ENCODE measurements at regions not wholly inside any gene's neighbourhood (a gene's known extent, or its start where the extent isn't known, plus 50 kb on each side); places are given as distances from the start of the nearest gene placed in this dataset.
A peak's percentile ranks its signal among the peaks of the same experiment; 100 is the strongest.

DNA sequence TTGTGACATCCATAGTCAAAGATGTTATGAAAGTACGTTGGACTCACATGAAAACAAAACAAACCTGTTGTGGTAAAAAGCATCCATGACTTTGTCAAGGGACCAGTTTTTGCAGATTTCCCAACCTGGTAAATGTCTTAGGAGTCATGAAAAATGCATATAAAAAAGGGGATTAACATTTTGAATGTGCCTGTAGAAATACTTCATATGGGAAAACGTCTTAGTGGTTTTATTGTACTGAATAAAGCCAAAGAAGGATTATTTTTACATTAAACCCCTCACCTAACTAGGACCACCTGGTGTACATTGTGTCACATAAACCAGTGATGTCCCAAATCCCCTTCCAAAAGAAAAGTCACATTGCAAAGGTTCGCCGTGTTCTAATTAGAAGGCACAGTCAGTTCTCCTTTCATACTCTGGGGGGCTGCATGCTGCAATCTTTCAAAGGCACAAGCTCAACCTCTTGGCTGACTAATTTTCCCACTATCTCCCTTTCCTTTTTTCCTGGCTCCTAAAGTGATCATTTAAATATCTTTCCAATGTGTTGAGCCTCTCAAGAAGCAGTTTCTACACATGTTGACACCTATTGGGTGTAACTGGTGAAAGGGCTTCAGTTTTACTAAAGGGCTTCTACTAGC lies 119.8 kb upstream of the SPAG17 start:
- H3K4me3 ChIP-seq (ENCODE audit: insufficient read depth, low read depth, low read length): no peak overlapping the region
- Mint-ChIP-seq H3K9me3 (ENCODE audit: unreplicated experiment) (no peaks in the 10 kb centered on the region), H3K4me1 (ENCODE audit: low read depth, unreplicated experiment) (peaks cover 30% of the 10 kb centered on the region), H3K27ac (ENCODE audit: unreplicated experiment) (no peak overlapping the region), H3K4me3 (ENCODE audit: unreplicated experiment) (no peak overlapping the region), H3K36me3 (ENCODE audit: low read depth, unreplicated experiment) (no peaks in the 10 kb centered on the region), H3K27me3 (ENCODE audit: low read depth, unreplicated experiment) (no peaks in the 10 kb centered on the region)
- H3K9me3 ChIP-seq (ENCODE audit: insufficient read depth, low read depth, low read length): no peaks in the 10 kb centered on the region
- H3K27me3 ChIP-seq (ENCODE audit: insufficient read depth, low read length): no peaks in the 10 kb centered on the region
- no peaks in the 10 kb centered on the region for H3K79me2 ChIP-seq (ENCODE audit: insufficient read depth, low read length)
- DNase-seq (ENCODE audit: low read depth) (peak; percentile 1), FAIRE-seq (no peak)
- H3K9ac ChIP-seq (ENCODE audit: low read length): no peak overlapping the region
- no peaks in the 10 kb centered on the region for H3K4me1 ChIP-seq (ENCODE audit: insufficient read depth, low read length)
- no peak overlapping the region for H2AFZ ChIP-seq (ENCODE audit: low read depth, low read length)
- no peaks in the 10 kb centered on the region for H3K36me3 ChIP-seq (ENCODE audit: insufficient read depth, low read length)
- no peak overlapping the region for H3K27ac ChIP-seq (ENCODE audit: low read depth, low read length)
- TF ChIP-seq EZH2 (IDR thresholded peaks at IDR 0.05; ENCODE audit: insufficient read depth, low read length): no peak
- TF ChIP-seq, protein P1, sequence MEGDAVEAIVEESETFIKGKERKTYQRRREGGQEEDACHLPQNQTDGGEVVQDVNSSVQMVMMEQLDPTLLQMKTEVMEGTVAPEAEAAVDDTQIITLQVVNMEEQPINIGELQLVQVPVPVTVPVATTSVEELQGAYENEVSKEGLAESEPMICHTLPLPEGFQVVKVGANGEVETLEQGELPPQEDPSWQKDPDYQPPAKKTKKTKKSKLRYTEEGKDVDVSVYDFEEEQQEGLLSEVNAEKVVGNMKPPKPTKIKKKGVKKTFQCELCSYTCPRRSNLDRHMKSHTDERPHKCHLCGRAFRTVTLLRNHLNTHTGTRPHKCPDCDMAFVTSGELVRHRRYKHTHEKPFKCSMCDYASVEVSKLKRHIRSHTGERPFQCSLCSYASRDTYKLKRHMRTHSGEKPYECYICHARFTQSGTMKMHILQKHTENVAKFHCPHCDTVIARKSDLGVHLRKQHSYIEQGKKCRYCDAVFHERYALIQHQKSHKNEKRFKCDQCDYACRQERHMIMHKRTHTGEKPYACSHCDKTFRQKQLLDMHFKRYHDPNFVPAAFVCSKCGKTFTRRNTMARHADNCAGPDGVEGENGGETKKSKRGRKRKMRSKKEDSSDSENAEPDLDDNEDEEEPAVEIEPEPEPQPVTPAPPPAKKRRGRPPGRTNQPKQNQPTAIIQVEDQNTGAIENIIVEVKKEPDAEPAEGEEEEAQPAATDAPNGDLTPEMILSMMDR (IDR thresholded peaks at IDR 0.05; ENCODE audit: insufficient read depth, low read depth, low read length): no peak
- H3K4me2 ChIP-seq (ENCODE audit: low read length): no peak overlapping the region
- no peaks in the 10 kb centered on the region for H4K20me1 ChIP-seq (ENCODE audit: insufficient read depth, low read length)

DNA sequence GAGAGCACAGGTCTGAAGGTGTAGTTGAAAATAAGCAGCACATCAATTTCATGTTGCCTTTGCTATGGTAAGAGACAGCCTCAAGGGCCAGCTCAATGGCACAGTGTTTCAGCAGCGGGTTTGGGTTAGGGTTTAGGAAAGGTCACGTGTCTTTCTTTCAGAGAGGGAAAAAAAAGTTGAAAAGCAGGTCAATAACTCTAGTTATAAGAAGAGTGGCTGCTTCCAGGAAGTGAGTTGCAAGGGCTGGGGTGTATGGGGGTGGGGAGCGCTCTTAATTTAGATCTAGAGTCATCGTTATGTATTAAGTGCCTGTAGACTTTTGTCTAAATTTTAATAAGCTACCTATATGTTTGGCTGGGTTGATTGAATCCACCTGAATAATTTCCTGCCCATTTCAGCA lies 118.5 kb upstream of the SPAG17 start:
- Histone ChIP-seq H3K27me3 (ENCODE audit: insufficient read depth, low read length) (no peaks in the 10 kb centered on the region), H3K4me1 (ENCODE audit: insufficient read depth, low read length) (no peaks in the 10 kb centered on the region), H3K4me2 (ENCODE audit: low read length) (no peak overlapping the region), H3K79me2 (ENCODE audit: insufficient read depth, low read length) (no peaks in the 10 kb centered on the region), H3K9ac (ENCODE audit: low read length) (no peak overlapping the region), H2AFZ (ENCODE audit: low read depth, low read length) (no peak overlapping the region), H3K4me3 (ENCODE audit: insufficient read depth, low read depth, low read length) (no peak overlapping the region), H3K27ac (ENCODE audit: low read depth, low read length) (no peak overlapping the region), H4K20me1 (ENCODE audit: insufficient read depth, low read length) (no peaks in the 10 kb centered on the region), H3K36me3 (ENCODE audit: insufficient read depth, low read length) (no peaks in the 10 kb centered on the region), H3K9me3 (ENCODE audit: insufficient read depth, low read depth, low read length) (no peaks in the 10 kb centered on the region)
- Mint-ChIP-seq H3K4me1 (ENCODE audit: low read depth, unreplicated experiment) (peaks cover 33% of the 10 kb centered on the region), H3K4me3 (ENCODE audit: unreplicated experiment) (no peak overlapping the region), H3K36me3 (ENCODE audit: low read depth, unreplicated experiment) (no peaks in the 10 kb centered on the region), H3K9me3 (ENCODE audit: unreplicated experiment) (no peaks in the 10 kb centered on the region), H3K27ac (ENCODE audit: unreplicated experiment) (no peak overlapping the region), H3K27me3 (ENCODE audit: low read depth, unreplicated experiment) (no peaks in the 10 kb centered on the region)
- no peak for TF ChIP-seq EZH2 (IDR thresholded peaks at IDR 0.05; ENCODE audit: insufficient read depth, low read length)
- TF ChIP-seq, protein P1 (IDR thresholded peaks at IDR 0.05; ENCODE audit: insufficient read depth, low read depth, low read length): no peak
- DNase-seq (ENCODE audit: low read depth) (no peak), FAIRE-seq (no peak)

DNA sequence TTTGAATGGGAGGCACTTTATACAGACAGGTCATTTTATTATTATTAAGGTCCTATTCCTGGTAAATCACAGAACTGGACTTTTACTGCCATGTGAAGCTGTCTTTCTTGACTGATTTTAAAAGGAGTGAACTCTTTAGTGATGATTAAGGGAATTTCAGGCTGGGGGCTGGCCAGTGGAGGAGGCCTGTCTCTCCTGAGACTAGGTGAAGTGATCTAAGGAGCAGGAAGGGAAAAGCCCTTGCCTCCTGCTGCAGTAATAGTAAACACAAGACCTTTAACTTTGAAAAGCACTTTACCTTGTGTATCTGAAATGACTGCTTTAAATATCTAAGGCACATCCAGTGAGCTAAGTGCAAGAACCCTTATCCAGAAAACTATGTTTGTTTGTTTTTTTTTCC lies 118.0 kb upstream of the SPAG17 start:
- no peak overlapping the region for H3K27ac ChIP-seq (ENCODE audit: low read depth, low read length)
- Mint-ChIP-seq H3K27me3 (ENCODE audit: low read depth, unreplicated experiment) (no peaks in the 10 kb centered on the region), H3K4me1 (ENCODE audit: low read depth, unreplicated experiment) (peaks cover 37% of the 10 kb centered on the region), H3K27ac (ENCODE audit: unreplicated experiment) (no peak overlapping the region), H3K9me3 (ENCODE audit: unreplicated experiment) (no peaks in the 10 kb centered on the region), H3K36me3 (ENCODE audit: low read depth, unreplicated experiment) (no peaks in the 10 kb centered on the region), H3K4me3 (ENCODE audit: unreplicated experiment) (no peak overlapping the region)
- no peak for TF ChIP-seq EZH2 (IDR thresholded peaks at IDR 0.05; ENCODE audit: insufficient read depth, low read length)
- TF ChIP-seq, protein P1 (IDR thresholded peaks at IDR 0.05; ENCODE audit: insufficient read depth, low read depth, low read length): no peak
- H3K9me3 ChIP-seq (ENCODE audit: insufficient read depth, low read depth, low read length): no peaks in the 10 kb centered on the region
- DNase-seq (ENCODE audit: low read depth) (no peak), FAIRE-seq (no peak)
- H3K4me1 ChIP-seq (ENCODE audit: insufficient read depth, low read length): no peaks in the 10 kb centered on the region
- H2AFZ ChIP-seq (ENCODE audit: low read depth, low read length): no peak overlapping the region
- no peaks in the 10 kb centered on the region for H3K79me2 ChIP-seq (ENCODE audit: insufficient read depth, low read length)
- H3K36me3 ChIP-seq (ENCODE audit: insufficient read depth, low read length): no peaks in the 10 kb centered on the region
- H3K9ac ChIP-seq (ENCODE audit: low read length): no peak overlapping the region
- H4K20me1 ChIP-seq (ENCODE audit: insufficient read depth, low read length): no peaks in the 10 kb centered on the region
- H3K4me3 ChIP-seq (ENCODE audit: insufficient read depth, low read depth, low read length): no peak overlapping the region
- H3K4me2 ChIP-seq (ENCODE audit: low read length): no peak overlapping the region
- no peaks in the 10 kb centered on the region for H3K27me3 ChIP-seq (ENCODE audit: insufficient read depth, low read length)

Measured in astrocyte (in vitro differentiated cells and primary cell).